ENCODE measurements at regions not wholly inside any gene's neighbourhood (a gene's known extent, or its start where the extent isn't known, plus 50 kb on each side); places are given as distances from the start of the nearest gene placed in this dataset.

GRCh38 chr7:86972072-86972471 is 87.4 kb downstream of the ELAPOR2 start:
- DNase-seq (ENCODE audit: low spot score) = no peak

DNA sequence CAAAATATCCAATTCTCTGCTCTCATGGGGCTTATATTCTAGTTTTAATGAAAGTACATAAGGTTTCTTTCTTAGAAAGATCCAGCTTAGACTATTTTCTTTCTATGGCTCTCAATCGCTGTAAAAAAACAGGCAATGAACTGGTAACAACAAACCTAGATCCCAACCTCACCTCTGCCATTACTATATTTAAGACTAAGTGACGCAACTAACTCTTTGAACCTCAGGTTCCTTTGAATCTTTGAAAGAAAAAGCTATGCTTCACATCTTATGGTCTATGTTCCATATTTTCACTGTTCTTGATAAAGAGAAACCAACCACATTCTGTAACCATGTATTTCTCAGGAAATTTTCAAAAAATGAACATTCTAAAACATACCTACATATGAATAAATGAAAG is 88.5 kb downstream of the ELAPOR2 start:
- no peak for DNase-seq (ENCODE audit: low spot score)

DNA sequence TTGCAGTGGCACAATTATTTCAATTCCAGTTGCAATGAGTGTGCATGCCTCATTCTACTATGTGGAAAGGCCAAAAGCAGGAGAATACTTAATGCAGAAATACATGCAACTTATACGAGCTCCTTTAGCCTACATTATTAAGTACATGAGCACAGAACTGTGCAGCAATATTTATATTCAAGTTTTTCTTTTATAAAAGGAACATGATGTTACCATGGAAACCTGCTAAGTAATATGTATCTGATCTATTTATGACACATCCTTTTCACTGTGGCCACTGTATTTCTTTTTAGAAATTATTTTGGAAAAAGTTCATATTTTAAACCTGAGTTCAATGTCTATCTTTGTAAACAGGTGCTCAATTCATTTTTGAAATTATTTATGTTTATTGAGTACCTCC is 88.9 kb downstream of the ELAPOR2 start:
- DNase-seq (ENCODE audit: low spot score) = no peak

GRCh38 chr7:86969865-86970264 is 89.6 kb downstream of the ELAPOR2 start:
- DNase-seq (ENCODE audit: low spot score) = no peak

DNA sequence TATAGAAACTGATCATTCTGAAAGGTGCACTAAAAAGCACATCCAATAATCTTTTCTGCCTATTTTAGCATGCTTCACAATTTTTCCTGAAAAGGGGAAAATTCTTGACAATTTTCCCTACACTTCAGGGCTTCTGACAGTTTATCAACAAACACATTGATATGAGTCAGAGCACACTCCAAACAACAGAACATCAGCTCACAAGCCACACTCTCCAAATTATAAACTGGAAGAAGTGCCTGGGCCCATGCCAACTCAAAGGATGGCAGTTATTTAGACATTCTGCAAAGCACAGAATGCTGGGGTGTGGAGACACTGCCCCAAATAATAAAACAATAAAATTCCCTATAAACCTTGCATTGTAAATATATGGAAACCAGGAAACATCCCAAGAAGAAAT is 90.8 kb downstream of the ELAPOR2 start:
- DNase-seq (ENCODE audit: low spot score) = no peak

DNA sequence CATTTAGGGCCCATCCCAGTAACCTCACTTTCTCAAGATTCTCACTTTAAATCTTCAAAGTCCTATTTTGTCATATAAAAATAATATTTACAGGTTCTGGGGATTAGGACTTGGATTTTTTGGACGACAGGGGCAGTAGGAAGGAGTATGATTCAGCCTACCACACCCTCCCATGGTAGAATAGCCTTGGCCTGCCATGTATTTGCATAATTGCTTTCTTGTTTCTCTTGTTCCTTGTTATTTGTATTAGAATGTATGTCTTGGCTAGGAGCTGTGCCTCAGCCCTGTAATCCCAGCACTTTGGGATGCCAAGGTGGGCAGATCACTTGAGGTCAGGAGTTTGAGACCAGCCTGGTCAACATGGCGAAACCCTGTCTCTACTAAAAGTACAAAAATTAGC is 92.5 kb downstream of the ELAPOR2 start:
- DNase-seq (ENCODE audit: low spot score) = no peak

GRCh38 chr7:86965727-86966120 is 93.7 kb downstream of the ELAPOR2 start:
- no peak for DNase-seq (ENCODE audit: low spot score)

DNA sequence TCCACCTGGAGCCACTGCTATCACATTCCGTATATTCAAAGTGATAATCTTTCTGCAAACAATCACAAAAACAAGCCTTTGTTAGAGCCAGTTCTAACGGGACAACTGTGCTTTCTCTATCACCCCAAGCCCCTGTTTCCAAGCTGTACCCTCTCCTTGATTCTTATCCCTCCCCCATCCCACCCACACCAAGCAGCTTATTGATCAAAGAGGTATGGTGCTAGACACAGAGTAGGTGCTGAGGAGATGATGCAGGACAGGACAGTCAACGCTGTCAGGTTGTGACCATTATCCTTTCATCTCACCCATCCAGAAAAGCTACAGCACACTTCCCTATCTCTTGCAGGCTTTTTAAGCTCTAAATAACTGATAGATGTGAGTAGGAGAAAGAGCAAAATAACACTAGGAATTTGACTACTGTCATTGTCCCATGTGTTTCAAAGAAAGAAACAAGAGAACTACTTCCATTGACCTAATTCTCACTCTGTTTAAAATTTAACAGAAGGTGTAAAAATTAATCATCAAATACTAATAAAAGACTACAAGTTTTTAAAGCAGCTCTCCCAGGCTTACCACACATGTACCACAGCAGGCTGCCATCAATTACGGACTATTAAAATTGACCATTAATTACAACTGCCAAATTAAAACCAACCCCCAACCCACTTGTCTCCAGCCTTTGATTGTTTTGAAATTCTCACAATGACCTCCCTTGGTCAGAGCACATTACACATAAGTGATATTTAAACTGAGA is 94.3 kb downstream of the ELAPOR2 start:
- no peak for DNase-seq (ENCODE audit: low spot score)

DNA sequence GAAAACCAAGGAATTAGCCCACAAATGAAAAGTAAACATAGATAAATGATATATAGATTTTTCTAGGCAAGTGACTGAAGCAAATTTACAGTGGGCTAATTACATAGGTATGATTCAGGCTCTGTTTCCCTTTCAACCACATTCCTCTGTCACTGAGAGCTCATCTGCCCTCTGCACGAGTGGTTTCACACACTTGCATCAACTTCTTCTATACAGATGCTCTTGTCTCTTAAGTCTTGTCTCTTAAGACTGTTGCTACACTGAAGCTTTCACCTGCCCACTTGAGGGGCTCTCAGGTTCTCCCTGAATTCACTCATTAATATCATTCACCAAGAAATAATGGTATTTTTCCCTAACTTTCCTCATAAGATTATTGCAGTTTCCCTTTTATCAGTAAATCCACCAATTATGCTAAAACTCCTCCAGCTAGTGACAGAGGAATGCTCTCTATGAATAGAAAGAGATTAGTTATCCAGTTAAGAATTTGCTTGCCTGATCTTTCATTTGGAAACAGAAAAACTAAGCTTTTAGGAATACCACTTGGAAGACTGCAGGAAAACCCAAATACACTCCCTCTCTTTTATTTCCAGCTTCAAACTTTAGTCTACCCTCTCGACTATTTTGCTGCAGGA is 95.7 kb downstream of the ELAPOR2 start:
- DNase-seq (ENCODE audit: low spot score) = no peak

GRCh38 chr7:86962623-86963022 is 96.8 kb downstream of the ELAPOR2 start:
- no peak for DNase-seq (ENCODE audit: low spot score)

GRCh38 chr7:86961686-86962085 is 97.8 kb downstream of the ELAPOR2 start:
- DNase-seq (ENCODE audit: low spot score) = no peak

DNA sequence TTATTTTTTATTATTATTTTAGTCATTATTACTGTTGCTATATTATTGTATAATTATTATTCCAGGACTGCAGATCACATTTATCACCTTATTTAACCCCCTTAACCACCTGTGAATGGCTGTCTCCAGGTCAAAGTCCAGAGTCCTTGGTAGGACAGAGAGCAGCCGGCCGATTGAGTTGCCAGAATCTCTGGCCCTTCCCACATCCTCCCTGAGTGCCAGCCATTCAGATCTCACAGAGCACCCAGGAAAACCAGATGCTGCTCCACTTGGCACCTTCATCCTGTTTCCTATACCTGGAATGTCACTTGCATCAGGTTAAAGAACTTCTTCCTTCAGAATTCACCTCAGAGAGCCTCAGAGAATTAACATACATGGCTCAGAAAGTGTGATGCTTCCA is 101.1 kb downstream of the ELAPOR2 start:
- DNase-seq (ENCODE audit: low spot score) = no peak

GRCh38 chr7:86956567-86956966 is 102.9 kb downstream of the ELAPOR2 start:
- DNase-seq (ENCODE audit: low spot score) = no peak

GRCh38 chr7:86955895-86956503 is 103.5 kb downstream of the ELAPOR2 start:
- DNase-seq (ENCODE audit: low spot score) = no peak

DNA sequence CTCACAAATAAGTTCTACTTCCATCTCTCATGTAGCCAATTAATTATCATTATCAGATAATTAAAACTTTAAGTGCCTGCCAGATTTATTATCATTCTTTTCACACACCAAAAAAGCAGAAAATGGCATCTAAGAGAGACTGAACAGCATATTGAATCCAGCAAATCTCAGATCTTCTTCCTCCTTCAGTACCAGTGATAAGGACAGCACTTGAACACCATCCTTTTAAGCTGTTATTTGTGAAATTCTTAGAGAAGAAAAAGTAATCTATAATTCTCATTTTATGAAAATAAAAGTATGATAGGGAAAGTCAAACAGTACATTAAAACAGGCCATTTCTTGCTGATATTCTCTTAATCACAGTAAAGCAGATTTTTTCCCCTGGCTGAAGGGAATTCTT is 104.5 kb downstream of the ELAPOR2 start:
- no peak for DNase-seq (ENCODE audit: low spot score)

GRCh38 chr7:86953653-86954336 is 105.7 kb downstream of the ELAPOR2 start:
- no peak for DNase-seq (ENCODE audit: low spot score)

DNA sequence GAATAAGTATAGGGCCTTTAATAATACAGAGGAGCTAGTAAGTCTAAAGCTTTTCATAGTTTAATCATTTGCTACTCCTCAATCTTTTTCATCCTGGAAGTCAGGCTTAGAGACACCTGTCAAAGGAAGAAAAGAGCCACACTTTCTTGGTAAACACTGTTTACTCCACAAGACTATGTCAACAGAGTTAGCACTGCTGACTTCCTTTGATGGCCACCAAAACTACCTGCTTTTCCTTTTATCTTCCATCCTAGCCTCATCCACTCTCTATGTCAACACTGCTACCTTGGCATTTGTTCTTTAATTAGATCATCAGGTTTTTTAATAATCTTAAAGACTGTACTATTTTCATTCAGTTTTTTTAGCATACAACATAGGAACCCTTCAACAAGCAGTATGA is 106.2 kb downstream of the ELAPOR2 start:
- no peak for DNase-seq (ENCODE audit: low spot score)

GRCh38 chr7:86951895-86952294 is 107.6 kb downstream of the ELAPOR2 start:
- DNase-seq (ENCODE audit: low spot score) = no peak

DNA sequence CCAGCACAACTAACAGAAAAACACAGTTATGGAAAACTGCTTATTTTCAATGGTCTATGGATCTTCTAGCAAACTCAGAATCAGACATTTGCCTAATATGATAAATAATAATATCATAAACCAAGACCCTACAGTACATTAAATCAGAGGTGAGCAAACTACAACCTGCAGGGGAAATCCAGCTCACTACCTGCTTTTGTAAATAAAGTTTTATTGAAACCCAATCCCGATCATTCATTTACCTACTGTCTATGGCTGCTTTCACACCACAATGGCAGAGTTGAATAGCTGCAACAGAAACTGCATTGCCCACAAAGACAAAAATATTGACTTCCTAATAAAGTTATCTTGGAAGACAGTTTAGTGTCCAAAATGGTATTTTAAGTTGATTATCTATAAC is 108.5 kb downstream of the ELAPOR2 start:
- no peak for DNase-seq (ENCODE audit: low spot score)

DNA sequence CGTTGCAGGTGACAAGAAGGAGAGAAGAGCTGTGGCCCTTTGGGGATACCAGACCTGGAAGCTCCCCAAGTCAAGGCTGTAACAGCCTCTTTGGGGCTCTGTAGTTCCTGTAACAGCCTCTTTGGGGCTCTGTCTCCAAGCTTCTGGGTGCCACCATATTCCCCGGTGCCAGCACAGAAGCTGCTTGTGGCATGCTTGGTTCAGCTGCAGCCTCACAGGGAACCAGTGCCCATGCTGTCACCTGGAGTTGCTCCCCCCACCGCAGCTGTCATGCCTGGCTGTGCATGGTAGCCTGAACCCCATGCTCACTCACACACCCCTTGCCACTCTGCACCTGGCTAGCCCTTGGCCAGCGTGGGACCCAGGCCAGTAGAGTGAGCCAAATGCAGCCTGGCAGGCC is 109.1 kb downstream of the ELAPOR2 start:
- no peak for DNase-seq (ENCODE audit: low spot score)

- DNase-seq (ENCODE audit: low spot score) = no peak
Measured at GRCh38 chr7:86949779-86950260, 109.6 kb downstream of the ELAPOR2 start.

GRCh38 chr7:86949052-86949778 is 110.2 kb downstream of the ELAPOR2 start:
- DNase-seq (ENCODE audit: low spot score) = no peak
